ENCODE measurements at regions not wholly inside any gene's neighbourhood (a gene's known extent, or its start where the extent isn't known, plus 50 kb on each side); places are given as distances from the start of the nearest gene placed in this dataset.

GRCh38 chr2:15681089-15681885 is 89.6 kb downstream of the DDX1 start:
- POLR2A ChIA-PET, result no interaction called here
- no peak overlapping the region for H3K4me3 Mint-ChIP-seq
- TF ChIP-seq CTCF (IDR thresholded peaks at IDR 0.05), result no peak
- intact Hi-C loops (cut with micrococcal nuclease), result no loop called here
- CTCF ChIA-PET, result no interaction called here
- H3K27me3 Mint-ChIP-seq, result peaks cover 5% of the 10 kb centered on the region
- H3K4me1 Mint-ChIP-seq, result no peaks in the 10 kb centered on the region
- ATAC-seq (ENCODE audit: low read depth) (no peak), DNase-seq (no peak)
- peaks cover 4% of the 10 kb centered on the region for H3K9me3 Mint-ChIP-seq
- no peak overlapping the region for H3K27ac Mint-ChIP-seq
- H3K36me3 Mint-ChIP-seq (ENCODE audit: low read depth), result no peaks in the 10 kb centered on the region

- peaks cover 4% of the 10 kb centered on the region for H3K9me3 Mint-ChIP-seq
- H3K4me3 Mint-ChIP-seq, result no peak overlapping the region
- no peaks in the 10 kb centered on the region for H3K4me1 Mint-ChIP-seq
- no peak for TF ChIP-seq CTCF (IDR thresholded peaks at IDR 0.05)
- intact Hi-C loops (cut with micrococcal nuclease), result no loop called here
- ATAC-seq (ENCODE audit: low read depth) (no peak), DNase-seq (no peak)
- H3K27ac Mint-ChIP-seq, result no peak overlapping the region
- POLR2A ChIA-PET, result no interaction called here
- H3K36me3 Mint-ChIP-seq (ENCODE audit: low read depth), result no peaks in the 10 kb centered on the region
- CTCF ChIA-PET, result no interaction called here
- H3K27me3 Mint-ChIP-seq, result peaks cover 6% of the 10 kb centered on the region
Measured at GRCh38 chr2:15682354-15682753, 90.7 kb downstream of the DDX1 start.

- H3K9me3 Mint-ChIP-seq, result peaks cover 3% of the 10 kb centered on the region
- intact Hi-C loops (cut with micrococcal nuclease), result no loop called here
Measured at GRCh38 chr2:15684161-15685039, 92.7 kb downstream of the DDX1 start.

GRCh38 chr2:15685143-15685542 is 93.5 kb downstream of the DDX1 start:
- H3K4me3 Mint-ChIP-seq, result no peak overlapping the region
- ATAC-seq (ENCODE audit: low read depth) (no peak), DNase-seq (no peak)
- H3K27me3 Mint-ChIP-seq, result peaks cover 6% of the 10 kb centered on the region
- H3K9me3 Mint-ChIP-seq, result no peaks in the 10 kb centered on the region
- no peaks in the 10 kb centered on the region for H3K36me3 Mint-ChIP-seq (ENCODE audit: low read depth)
- no peak overlapping the region for H3K27ac Mint-ChIP-seq
- POLR2A ChIA-PET, result no interaction called here
- CTCF ChIA-PET, result no interaction called here
- no peak for TF ChIP-seq CTCF (IDR thresholded peaks at IDR 0.05)
- no peaks in the 10 kb centered on the region for H3K4me1 Mint-ChIP-seq
- intact Hi-C loops (cut with micrococcal nuclease), result no loop called here

More at GRCh38 chr2:15684161-15685039, 92.7 kb downstream of the DDX1 start:
- no peak for TF ChIP-seq CTCF (IDR thresholded peaks at IDR 0.05)
- peaks cover 6% of the 10 kb centered on the region for H3K27me3 Mint-ChIP-seq
- ChIA-PET POLR2A (no interaction called here), CTCF (no interaction called here)
- no peak for DNase-seq
- no peak overlapping the region for H3K27ac Mint-ChIP-seq
- no peak for ATAC-seq (ENCODE audit: low read depth)
- no peaks in the 10 kb centered on the region for H3K4me1 Mint-ChIP-seq
- no peak overlapping the region for H3K4me3 Mint-ChIP-seq
- no peaks in the 10 kb centered on the region for H3K36me3 Mint-ChIP-seq (ENCODE audit: low read depth)

GRCh38 chr2:15686643-15687042 is 95.0 kb downstream of the DDX1 start:
- ATAC-seq (ENCODE audit: low read depth) (no peak), DNase-seq (no peak)
- Mint-ChIP-seq H3K4me1 (no peaks in the 10 kb centered on the region), H3K4me3 (no peak overlapping the region), H3K36me3 (ENCODE audit: low read depth) (no peaks in the 10 kb centered on the region), H3K27ac (no peak overlapping the region), H3K9me3 (no peaks in the 10 kb centered on the region), H3K27me3 (peaks cover 6% of the 10 kb centered on the region)
- intact Hi-C loops (cut with micrococcal nuclease), result no loop called here
- TF ChIP-seq CTCF (IDR thresholded peaks at IDR 0.05), result no peak
- ChIA-PET CTCF (interaction anchor here (1.1 kb wide), 1 partner anchor 11 kb away, joined by 3 read pairs; no protein-coding TSS in a partner anchor), POLR2A (no interaction called here)

Data from activated B cell treated with CpG ODN at 0.5 μM for 24 hours (primary cell).